ENCODE measurements at regions not wholly inside any gene's neighbourhood (a gene's known extent, or its start where the extent isn't known, plus 50 kb on each side); places are given as distances from the start of the nearest gene placed in this dataset.

DNA sequence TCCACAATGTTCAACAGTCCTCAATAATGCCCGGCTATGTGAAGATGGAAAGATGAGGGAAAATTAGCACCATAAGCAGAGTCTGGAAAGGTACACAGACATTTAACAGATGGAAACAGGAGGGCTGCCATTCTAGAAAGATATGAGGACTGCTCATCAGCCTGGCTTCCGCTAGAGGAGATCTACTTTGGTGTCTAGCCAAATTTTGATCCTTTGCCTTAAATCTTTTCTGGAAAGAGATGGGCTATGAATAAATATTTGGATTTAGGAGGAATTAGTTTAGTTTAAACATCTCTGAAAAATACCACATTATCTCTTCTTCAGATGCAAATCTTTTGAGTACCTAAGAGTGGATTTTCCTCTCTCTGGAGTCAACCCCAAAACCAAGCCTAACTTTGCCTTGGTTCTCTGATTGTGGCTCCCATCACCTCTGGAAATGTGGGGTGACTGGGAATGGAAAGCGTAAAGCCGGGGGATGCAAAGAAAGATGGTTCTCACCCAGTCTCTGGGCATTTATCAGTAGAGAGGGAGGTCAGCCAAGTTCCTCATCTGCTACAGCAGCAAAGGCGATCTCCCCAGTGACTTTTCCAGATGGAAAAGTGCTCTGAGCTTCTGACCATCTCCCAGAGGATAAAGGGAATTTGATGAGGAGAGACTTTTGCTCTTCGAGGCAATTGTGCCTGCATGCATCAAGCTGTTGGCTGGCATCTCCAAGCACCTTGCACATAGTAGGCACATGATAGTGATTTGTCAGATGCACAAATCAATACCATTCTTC, 410.6 kb downstream of the ZNF521 start:
- Mint-ChIP-seq H3K36me3 (ENCODE audit: low read depth) (no peaks in the 10 kb centered on the region), H3K4me1 (no peaks in the 10 kb centered on the region), H3K4me3 (no peak overlapping the region), H3K27ac (no peak overlapping the region), H3K27me3 (ENCODE audit: low read depth) (no peaks in the 10 kb centered on the region), H3K9me3 (no peaks in the 10 kb centered on the region)
- TF ChIP-seq, protein P1, sequence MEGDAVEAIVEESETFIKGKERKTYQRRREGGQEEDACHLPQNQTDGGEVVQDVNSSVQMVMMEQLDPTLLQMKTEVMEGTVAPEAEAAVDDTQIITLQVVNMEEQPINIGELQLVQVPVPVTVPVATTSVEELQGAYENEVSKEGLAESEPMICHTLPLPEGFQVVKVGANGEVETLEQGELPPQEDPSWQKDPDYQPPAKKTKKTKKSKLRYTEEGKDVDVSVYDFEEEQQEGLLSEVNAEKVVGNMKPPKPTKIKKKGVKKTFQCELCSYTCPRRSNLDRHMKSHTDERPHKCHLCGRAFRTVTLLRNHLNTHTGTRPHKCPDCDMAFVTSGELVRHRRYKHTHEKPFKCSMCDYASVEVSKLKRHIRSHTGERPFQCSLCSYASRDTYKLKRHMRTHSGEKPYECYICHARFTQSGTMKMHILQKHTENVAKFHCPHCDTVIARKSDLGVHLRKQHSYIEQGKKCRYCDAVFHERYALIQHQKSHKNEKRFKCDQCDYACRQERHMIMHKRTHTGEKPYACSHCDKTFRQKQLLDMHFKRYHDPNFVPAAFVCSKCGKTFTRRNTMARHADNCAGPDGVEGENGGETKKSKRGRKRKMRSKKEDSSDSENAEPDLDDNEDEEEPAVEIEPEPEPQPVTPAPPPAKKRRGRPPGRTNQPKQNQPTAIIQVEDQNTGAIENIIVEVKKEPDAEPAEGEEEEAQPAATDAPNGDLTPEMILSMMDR (IDR thresholded peaks at IDR 0.05; ENCODE audit: unreplicated experiment in 3 of 3): no peak

DNA sequence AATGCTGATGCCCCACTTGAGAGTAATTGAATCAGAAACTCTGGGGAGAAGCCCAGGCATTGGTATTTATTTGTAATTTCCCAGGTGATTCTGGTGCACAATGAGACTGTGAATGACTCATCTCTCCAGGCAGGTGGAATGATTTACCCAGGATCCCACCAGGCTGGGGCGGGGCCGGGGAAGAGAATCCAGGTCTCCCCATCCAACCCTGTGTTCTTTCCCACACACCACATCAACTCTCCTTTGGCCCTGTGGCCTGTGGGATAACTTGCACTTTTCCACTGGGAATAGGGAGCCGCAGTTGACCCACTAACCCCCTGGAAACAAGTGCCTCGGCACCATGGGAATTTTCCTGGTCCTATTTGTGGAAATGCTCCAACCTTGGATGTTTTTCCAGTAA, 409.8 kb downstream of the ZNF521 start:
- Mint-ChIP-seq H3K36me3 (ENCODE audit: low read depth) (no peaks in the 10 kb centered on the region), H3K27ac (no peak overlapping the region), H3K4me3 (no peak overlapping the region), H3K4me1 (peaks cover under 1% of the 10 kb centered on the region), H3K27me3 (ENCODE audit: low read depth) (no peaks in the 10 kb centered on the region), H3K9me3 (no peaks in the 10 kb centered on the region)
- TF ChIP-seq, protein P1 (IDR thresholded peaks at IDR 0.05; ENCODE audit: unreplicated experiment in 3 of 3): no peak

- Mint-ChIP-seq H3K4me3 (no peak overlapping the region), H3K36me3 (ENCODE audit: low read depth) (no peaks in the 10 kb centered on the region), H3K27me3 (ENCODE audit: low read depth) (no peaks in the 10 kb centered on the region), H3K27ac (no peak overlapping the region), H3K9me3 (peaks cover 4% of the 10 kb centered on the region), H3K4me1 (peaks cover 13% of the 10 kb centered on the region)
- TF ChIP-seq, protein P1 (IDR thresholded peaks at IDR 0.05; ENCODE audit: unreplicated experiment in 3 of 3): no peak
These were observed 404.3 kb downstream of the ZNF521 start for GRCh38 chr18:24947521-24948305.

- no peaks in the 10 kb centered on the region for H3K27me3 Mint-ChIP-seq (ENCODE audit: low read depth)
- H3K9me3 Mint-ChIP-seq: peaks cover 4% of the 10 kb centered on the region
- peaks cover 23% of the 10 kb centered on the region for H3K4me1 Mint-ChIP-seq
- no peaks in the 10 kb centered on the region for H3K36me3 Mint-ChIP-seq (ENCODE audit: low read depth)
- H3K27ac Mint-ChIP-seq: no peak overlapping the region
- TF ChIP-seq, protein P1 (IDR thresholded peaks at IDR 0.05; ENCODE audit: unreplicated experiment in 3 of 3): no peak
- no peak overlapping the region for H3K4me3 Mint-ChIP-seq
These were observed 402.1 kb downstream of the ZNF521 start for GRCh38 chr18:24949908-24950307.

DNA sequence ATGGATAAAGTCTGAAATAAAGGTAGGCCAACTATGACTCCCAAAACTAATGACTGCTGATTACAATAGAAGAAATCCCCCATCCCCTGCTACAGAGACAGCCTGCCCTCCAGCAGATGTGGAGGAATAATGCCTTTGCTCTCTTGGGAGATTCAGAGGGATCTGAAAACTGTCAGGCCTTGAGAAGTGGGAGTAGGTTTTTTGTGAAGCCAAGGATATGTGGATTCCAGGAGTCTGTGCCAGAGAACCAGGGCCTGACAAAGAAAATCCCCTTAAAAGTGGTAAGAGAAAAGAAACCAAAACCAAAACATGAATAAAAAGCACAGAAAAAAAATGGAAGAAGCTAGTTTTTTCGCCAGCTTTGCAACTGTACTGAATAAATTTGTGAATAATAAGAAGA, 397.6 kb downstream of the ZNF521 start:
- Mint-ChIP-seq H3K4me1 (peaks cover 37% of the 10 kb centered on the region), H3K36me3 (ENCODE audit: low read depth) (no peaks in the 10 kb centered on the region), H3K27ac (peak overlapping the region; percentile 61 to 95 (median 83)), H3K4me3 (no peak overlapping the region), H3K9me3 (peaks cover 4% of the 10 kb centered on the region), H3K27me3 (ENCODE audit: low read depth) (peaks cover 3% of the 10 kb centered on the region)
- TF ChIP-seq, protein P1 (IDR thresholded peaks at IDR 0.05; ENCODE audit: unreplicated experiment in 3 of 3): no peak
